ENCODE measurements at regions not wholly inside any gene's neighbourhood (a gene's known extent, or its start where the extent isn't known, plus 50 kb on each side); places are given as distances from the start of the nearest gene placed in this dataset.

GRCh38 chr3:101925564-101925963 lies 76.2 kb downstream of the NFKBIZ start:
- no peak overlapping the region for H3K4me2 ChIP-seq (ENCODE audit: low read length)
- H3K9me3 ChIP-seq (ENCODE audit: low read length), result no peaks in the 10 kb centered on the region
- no peak overlapping the region for H3K27ac ChIP-seq (ENCODE audit: low read depth, low read length, poor library complexity, severe bottlenecking)
- no peak overlapping the region for H3K4me3 ChIP-seq (ENCODE audit: low read depth, low read length, poor library complexity, severe bottlenecking)
- TF ChIP-seq EZH2phosphoT487 (IDR thresholded peaks at IDR 0.05; ENCODE audit: borderline replicate concordance, low read depth, low read length), result no peak
- TF ChIP-seq CTCF (conservative IDR thresholded peaks at IDR 0.05; ENCODE audit: low read length), result no peak
- no peaks in the 10 kb centered on the region for H3K4me1 ChIP-seq (ENCODE audit: insufficient read depth, low read length, poor library complexity, severe bottlenecking)
- ChIA-PET POLR2A (interaction anchor here (0.5 to 3.0 kb wide), 5 partner anchors 9 to 413 kb away, joined by 3 to 20 read pairs (median 4); partner anchors contain the start of gene SENP7), CTCF (ENCODE audit: unreplicated experiment) (no interaction called here)
- DNase-seq (ENCODE audit: low spot score), result no peak
- intact Hi-C loops (cut with micrococcal nuclease; ENCODE audit: unreplicated experiment), result no loop called here
- no peaks in the 10 kb centered on the region for H3K9me2 ChIP-seq (ENCODE audit: insufficient read depth, low read length)
- H3K79me2 ChIP-seq (ENCODE audit: insufficient read depth, low read depth, low read length), result no peaks in the 10 kb centered on the region
- H4K20me1 ChIP-seq (ENCODE audit: insufficient read depth, low read length), result no peaks in the 10 kb centered on the region
- no TSS peak for BruUV-seq (replicated peaks)
- peak overlapping the region; percentile 54; the same call in 1 of the 2 replicates for H2AFZ ChIP-seq (ENCODE audit: low read length)
- H3K36me3 ChIP-seq (ENCODE audit: insufficient read depth, low read length), result no peaks in the 10 kb centered on the region

GRCh38 chr3:101926594-101927105 lies 77.3 kb downstream of the NFKBIZ start:
- no peak for DNase-seq (ENCODE audit: low spot score)
- H3K9me3 ChIP-seq (ENCODE audit: low read length), result no peaks in the 10 kb centered on the region
- intact Hi-C loops (cut with micrococcal nuclease; ENCODE audit: unreplicated experiment), result no loop called here
- H3K4me3 ChIP-seq (ENCODE audit: low read depth, low read length, poor library complexity, severe bottlenecking), result no peak overlapping the region
- H4K20me1 ChIP-seq (ENCODE audit: insufficient read depth, low read length), result no peaks in the 10 kb centered on the region
- H3K4me2 ChIP-seq (ENCODE audit: low read length), result no peak overlapping the region
- no peaks in the 10 kb centered on the region for H3K36me3 ChIP-seq (ENCODE audit: insufficient read depth, low read length)
- CTCF ChIA-PET (ENCODE audit: unreplicated experiment), result no interaction called here
- H3K4me1 ChIP-seq (ENCODE audit: insufficient read depth, low read length, poor library complexity, severe bottlenecking), result no peaks in the 10 kb centered on the region
- TF ChIP-seq EZH2phosphoT487 (IDR thresholded peaks at IDR 0.05; ENCODE audit: borderline replicate concordance, low read depth, low read length), result no peak
- no peak for TF ChIP-seq CTCF (conservative IDR thresholded peaks at IDR 0.05; ENCODE audit: low read length)
- BruUV-seq (replicated peaks), result no TSS peak
- no peak overlapping the region for H2AFZ ChIP-seq (ENCODE audit: low read length)
- H3K9me2 ChIP-seq (ENCODE audit: insufficient read depth, low read length), result no peaks in the 10 kb centered on the region
- POLR2A ChIA-PET, result interaction anchor here (0.8 to 3.0 kb wide), 2 partner anchors 10 to 17 kb away, joined by 6 to 20 read pairs; no protein-coding TSS in a partner anchor
- H3K27ac ChIP-seq (ENCODE audit: low read depth, low read length, poor library complexity, severe bottlenecking), result no peak overlapping the region
- H3K79me2 ChIP-seq (ENCODE audit: insufficient read depth, low read depth, low read length), result no peaks in the 10 kb centered on the region

- CTCF ChIA-PET (ENCODE audit: unreplicated experiment), result no interaction called here
- Histone ChIP-seq H3K36me3 (ENCODE audit: insufficient read depth, low read length) (no peaks in the 10 kb centered on the region), H2AFZ (ENCODE audit: low read length) (no peak overlapping the region), H4K20me1 (ENCODE audit: insufficient read depth, low read length) (no peaks in the 10 kb centered on the region), H3K4me3 (ENCODE audit: low read depth, low read length, poor library complexity, severe bottlenecking) (no peak overlapping the region), H3K4me1 (ENCODE audit: insufficient read depth, low read length, poor library complexity, severe bottlenecking) (peaks cover 9% of the 10 kb centered on the region), H3K79me2 (ENCODE audit: insufficient read depth, low read depth, low read length) (no peaks in the 10 kb centered on the region), H3K9me3 (ENCODE audit: low read length) (no peaks in the 10 kb centered on the region), H3K9me2 (ENCODE audit: insufficient read depth, low read length) (no peaks in the 10 kb centered on the region), H3K27ac (ENCODE audit: low read depth, low read length, poor library complexity, severe bottlenecking) (no peak overlapping the region), H3K4me2 (ENCODE audit: low read length) (no peak overlapping the region)
- no peak for DNase-seq (ENCODE audit: low spot score)
- intact Hi-C loops (cut with micrococcal nuclease; ENCODE audit: unreplicated experiment), result no loop called here
- POLR2A ChIA-PET, result interaction anchor here (0.7 to 2.1 kb wide), 4 partner anchors 8 to 208 kb away, joined by 3 to 8 read pairs (median 4); no protein-coding TSS in a partner anchor
- no TSS peak for BruUV-seq (replicated peaks)
- TF ChIP-seq CTCF (conservative IDR thresholded peaks at IDR 0.05; ENCODE audit: low read length) (no peak), EZH2phosphoT487 (IDR thresholded peaks at IDR 0.05; ENCODE audit: borderline replicate concordance, low read depth, low read length) (no peak)
These were observed 79.6 kb downstream of the NFKBIZ start for GRCh38 chr3:101928890-101929289.
